ENCODE measurements at regions not wholly inside any gene's neighbourhood (a gene's known extent, or its start where the extent isn't known, plus 50 kb on each side); places are given as distances from the start of the nearest gene placed in this dataset.

DNA sequence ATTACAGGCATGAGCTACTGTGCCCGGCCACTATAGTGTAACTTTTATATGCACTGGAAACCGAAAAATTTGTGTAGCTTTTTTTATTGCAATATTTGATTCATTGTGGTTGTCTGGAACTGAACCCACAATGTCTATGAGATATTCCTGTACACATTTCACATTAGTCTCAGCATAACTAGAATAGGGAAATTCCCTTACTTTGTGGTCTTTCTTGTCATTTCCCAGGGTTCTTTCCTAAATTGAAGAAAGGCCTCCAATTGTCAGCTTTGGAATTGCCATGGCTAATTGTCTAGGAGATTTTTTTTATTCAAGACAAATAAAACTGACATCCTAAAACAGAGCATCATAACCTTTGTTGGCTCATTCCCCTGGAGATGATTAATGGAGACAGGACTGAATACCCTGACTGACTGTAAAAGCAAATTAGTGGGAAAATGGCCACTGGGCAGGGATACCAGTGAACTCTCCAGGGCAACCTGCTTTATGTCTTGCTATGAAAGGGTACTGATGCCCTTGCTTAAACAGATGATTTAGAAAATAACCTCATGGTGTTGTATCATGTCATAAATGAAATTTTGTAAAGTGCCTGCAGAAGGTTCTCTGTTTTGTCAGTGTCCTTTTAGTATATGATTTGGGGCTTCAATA is 576.9 kb downstream of the RFPL4B start:
- no peak for DNase-seq (ENCODE audit: extremely low spot score)
- ChIA-PET CTCF (no interaction called here), POLR2A (no interaction called here)
- TF ChIP-seq, protein P1, sequence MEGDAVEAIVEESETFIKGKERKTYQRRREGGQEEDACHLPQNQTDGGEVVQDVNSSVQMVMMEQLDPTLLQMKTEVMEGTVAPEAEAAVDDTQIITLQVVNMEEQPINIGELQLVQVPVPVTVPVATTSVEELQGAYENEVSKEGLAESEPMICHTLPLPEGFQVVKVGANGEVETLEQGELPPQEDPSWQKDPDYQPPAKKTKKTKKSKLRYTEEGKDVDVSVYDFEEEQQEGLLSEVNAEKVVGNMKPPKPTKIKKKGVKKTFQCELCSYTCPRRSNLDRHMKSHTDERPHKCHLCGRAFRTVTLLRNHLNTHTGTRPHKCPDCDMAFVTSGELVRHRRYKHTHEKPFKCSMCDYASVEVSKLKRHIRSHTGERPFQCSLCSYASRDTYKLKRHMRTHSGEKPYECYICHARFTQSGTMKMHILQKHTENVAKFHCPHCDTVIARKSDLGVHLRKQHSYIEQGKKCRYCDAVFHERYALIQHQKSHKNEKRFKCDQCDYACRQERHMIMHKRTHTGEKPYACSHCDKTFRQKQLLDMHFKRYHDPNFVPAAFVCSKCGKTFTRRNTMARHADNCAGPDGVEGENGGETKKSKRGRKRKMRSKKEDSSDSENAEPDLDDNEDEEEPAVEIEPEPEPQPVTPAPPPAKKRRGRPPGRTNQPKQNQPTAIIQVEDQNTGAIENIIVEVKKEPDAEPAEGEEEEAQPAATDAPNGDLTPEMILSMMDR (IDR thresholded peaks at IDR 0.05; ENCODE audit: control extremely low read depth, extremely low read depth, low read depth, missing control alignments), result no peak

DNA sequence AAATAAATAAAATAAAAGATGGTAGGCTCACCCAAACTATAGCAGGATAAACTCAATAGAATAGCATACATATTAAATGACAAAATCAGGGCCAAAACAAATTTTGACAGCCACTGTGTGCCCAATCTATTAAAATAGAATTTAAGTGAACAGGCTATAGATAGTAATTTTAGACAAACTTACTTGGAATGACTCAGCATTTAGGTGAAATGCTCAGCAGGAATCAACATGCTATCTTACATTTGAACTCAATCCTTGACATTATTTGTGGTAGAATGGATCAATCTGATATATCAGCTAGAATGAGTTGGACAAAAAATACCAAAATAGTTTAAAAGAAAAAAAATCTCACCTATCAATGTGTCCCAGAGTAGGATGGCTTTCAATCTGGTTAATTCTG is 578.6 kb downstream of the RFPL4B start:
- CTCF ChIA-PET, result no interaction called here
- POLR2A ChIA-PET, result no interaction called here
- TF ChIP-seq, protein P1 (IDR thresholded peaks at IDR 0.05; ENCODE audit: control extremely low read depth, extremely low read depth, low read depth, missing control alignments), result no peak
- DNase-seq (ENCODE audit: extremely low spot score), result no peak

DNA sequence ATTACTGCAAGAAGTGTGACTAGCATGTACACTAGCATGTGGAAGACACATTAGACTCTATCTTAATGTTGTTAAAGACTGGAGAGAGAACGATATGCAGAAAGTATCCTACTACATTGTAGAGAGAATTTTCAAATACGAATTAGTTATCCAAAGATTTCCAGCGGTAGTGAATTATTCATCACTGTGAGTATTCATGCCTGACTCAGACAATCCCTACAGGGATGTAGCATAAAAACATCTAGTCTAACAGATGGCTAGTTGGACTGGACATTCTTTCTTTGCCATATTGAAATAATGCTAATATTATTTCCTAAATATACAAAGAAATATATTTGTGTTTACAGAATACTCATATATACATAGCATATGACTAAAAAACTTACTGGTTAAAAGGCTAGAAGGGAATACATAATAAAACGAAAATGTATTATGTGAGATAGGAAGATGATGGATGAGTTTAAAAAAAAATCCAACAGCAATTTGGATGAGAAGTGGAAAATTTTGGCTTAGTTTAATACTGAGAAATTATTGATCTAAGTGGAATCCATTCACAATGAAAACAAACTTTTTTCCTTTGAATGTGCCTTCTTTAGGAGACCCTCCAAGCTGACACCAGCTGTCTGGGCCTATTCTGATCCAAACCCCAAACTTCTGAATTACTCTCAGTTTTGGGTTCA is 580.7 kb downstream of the RFPL4B start:
- TF ChIP-seq, protein P1 (IDR thresholded peaks at IDR 0.05; ENCODE audit: control extremely low read depth, extremely low read depth, low read depth, missing control alignments), result no peak
- CTCF ChIA-PET, result no interaction called here
- no peak for DNase-seq (ENCODE audit: extremely low spot score)
- POLR2A ChIA-PET, result no interaction called here

DNA sequence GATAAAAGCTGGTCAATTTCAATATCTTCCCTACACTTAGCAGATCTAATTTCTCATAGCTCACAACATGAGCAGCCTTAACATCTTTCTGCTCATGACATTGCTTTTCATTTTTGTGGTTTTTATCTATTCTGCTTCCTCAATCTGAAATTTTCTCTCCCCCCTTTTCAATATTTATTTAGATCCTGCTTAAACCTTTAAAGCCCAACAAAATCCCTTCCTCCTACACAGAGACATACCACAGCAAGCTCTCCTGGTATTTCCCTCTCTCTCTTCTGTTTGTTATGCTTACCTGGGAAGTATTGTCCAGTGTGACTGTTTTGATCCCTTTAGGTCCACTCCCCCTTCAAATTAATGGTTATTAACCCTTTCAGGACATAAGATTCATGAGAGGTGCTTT is 582.5 kb downstream of the RFPL4B start:
- POLR2A ChIA-PET, result no interaction called here
- CTCF ChIA-PET, result no interaction called here
- TF ChIP-seq, protein P1 (IDR thresholded peaks at IDR 0.05; ENCODE audit: control extremely low read depth, extremely low read depth, low read depth, missing control alignments), result no peak
- DNase-seq (ENCODE audit: extremely low spot score), result no peak

DNA sequence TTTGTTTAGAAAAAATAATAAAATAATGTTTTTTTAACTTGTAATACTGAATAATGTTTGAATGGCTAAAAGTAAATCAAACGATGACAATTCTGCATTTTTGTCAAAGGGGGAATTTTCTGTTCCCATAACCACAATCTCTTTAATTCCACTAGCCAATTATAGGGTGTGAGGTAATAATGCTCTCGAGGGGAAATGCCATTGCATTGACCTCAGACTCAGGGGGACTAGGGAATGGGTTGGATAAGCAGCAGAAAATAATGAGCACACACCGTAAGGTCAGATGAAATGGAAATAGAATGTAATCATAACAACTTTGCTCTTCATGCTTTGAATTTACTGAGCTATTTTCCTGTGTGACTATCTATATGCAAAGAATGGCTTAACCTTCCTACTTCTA is 584.7 kb downstream of the RFPL4B start:
- CTCF ChIA-PET, result no interaction called here

DNA sequence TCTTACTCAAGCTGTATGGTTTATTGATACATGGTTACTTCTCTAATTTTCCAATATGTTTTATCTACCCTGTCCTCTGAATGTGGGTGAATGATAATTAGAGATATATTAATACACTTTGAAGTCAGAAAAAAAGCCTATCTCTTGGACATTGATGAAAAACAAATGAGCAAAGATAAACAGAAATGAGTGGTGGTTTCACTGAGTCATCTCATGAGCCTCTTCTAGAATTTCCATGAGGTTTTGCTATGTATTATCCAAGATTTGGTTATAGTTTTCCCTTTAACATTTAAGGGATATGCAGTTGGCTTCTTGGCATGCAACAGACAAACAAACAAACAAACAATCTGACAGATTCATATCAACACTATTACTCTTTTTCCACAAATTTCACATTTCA is 586.8 kb downstream of the RFPL4B start:
- CTCF ChIA-PET, result no interaction called here

More for the DNA sequence above, 584.7 kb downstream of the RFPL4B start:
- TF ChIP-seq, protein P1 (IDR thresholded peaks at IDR 0.05; ENCODE audit: control extremely low read depth, extremely low read depth, low read depth, missing control alignments), result no peak
- DNase-seq (ENCODE audit: extremely low spot score), result no peak
- POLR2A ChIA-PET, result no interaction called here

More for the DNA sequence above, 586.8 kb downstream of the RFPL4B start:
- TF ChIP-seq, protein P1 (IDR thresholded peaks at IDR 0.05; ENCODE audit: control extremely low read depth, extremely low read depth, low read depth, missing control alignments), result no peak
- POLR2A ChIA-PET, result no interaction called here
- no peak for DNase-seq (ENCODE audit: extremely low spot score)

All from GM10248 (cell line).